GM19025 (cell line): ENCODE measurements at regions not wholly inside any gene's neighbourhood (a gene's known extent, or its start where the extent isn't known, plus 50 kb on each side); places are given as distances from the start of the nearest gene placed in this dataset.

Experiments used
- ATAC-seq: cut with Tn5 transposase; IDR thresholded peaks from one replicate; pipeline ENCODE4 v1.9.1; 2021; ENCODE audit warnings: mild to moderate bottlenecking, low read depth, moderate library complexity; ENCODE audit not compliant: unreplicated experiment

GRCh38 chr3:118354556-118354955 lies 680.1 kb downstream of the IGSF11 start:
- ATAC-seq: no peak

- ATAC-seq: no peak
These were observed 664.7 kb downstream of the IGSF11 start for GRCh38 chr3:118369892-118370491.

- no peak for ATAC-seq
These were observed 654.1 kb downstream of the IGSF11 start for GRCh38 chr3:118380576-118380975.

DNA sequence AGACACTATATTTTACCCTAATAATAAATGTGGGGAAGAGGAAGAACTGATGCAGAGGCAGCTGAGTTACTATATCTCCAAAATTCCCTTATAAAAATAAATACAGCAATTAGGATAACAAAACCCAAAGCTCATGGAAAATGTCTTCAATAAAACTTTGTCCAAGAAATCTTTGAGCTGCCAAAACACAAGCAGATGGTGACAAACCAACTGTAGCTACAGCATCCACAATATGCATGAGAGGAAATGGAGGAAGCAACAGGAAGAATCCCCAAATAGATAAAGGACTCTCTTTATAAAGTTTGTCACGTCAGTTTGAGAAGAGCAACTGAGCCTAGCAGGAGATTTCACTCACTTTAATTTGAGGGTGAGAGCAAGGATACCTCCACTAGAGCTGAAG lies 638.2 kb downstream of the IGSF11 start:
- no peak for ATAC-seq

- no peak for ATAC-seq
These were observed 634.6 kb downstream of the IGSF11 start for GRCh38 chr3:118400086-118400485.

DNA sequence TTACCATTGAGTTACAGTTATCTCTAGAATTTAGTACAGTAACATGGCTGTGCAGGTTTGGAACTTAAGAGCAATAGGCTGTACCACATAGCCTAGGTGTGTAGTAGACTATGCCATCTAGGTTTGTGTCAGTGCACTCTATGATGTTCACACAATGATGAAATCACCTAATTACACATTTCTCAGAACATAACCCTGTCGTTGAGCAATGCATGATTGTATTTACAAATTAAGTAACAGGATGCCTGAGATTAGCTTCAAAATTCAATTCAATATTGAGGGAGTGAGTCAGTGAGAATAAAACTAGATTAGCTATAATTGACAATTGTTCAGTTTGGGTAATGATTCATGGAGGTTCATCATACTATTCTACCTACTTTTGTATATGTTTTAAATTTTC lies 633.8 kb downstream of the IGSF11 start:
- ATAC-seq: no peak

- ATAC-seq: no peak
These were observed 632.8 kb downstream of the IGSF11 start for GRCh38 chr3:118401887-118402286.

- no peak for ATAC-seq
These were observed 631.7 kb downstream of the IGSF11 start for GRCh38 chr3:118402971-118403370.

- no peak for ATAC-seq
These were observed 628.1 kb downstream of the IGSF11 start for GRCh38 chr3:118406562-118406961.

DNA sequence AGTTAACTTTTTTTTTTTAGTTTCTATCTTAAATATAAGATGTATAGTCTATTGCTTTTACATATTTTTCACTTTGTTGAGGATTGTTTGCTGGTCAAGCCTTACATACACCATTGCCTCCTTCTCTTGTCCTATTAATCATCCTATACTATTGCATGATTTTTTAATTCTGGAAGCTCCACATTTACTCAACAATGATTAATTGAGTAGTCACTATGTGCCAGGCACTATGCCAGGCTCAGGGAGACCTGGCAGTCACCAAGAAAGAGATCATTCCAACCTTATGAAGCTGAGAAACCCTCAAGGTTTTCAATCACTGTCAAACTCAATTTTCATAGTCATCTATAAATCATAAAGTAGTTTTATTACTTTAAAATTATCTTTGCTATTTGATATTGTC lies 626.2 kb downstream of the IGSF11 start:
- no peak for ATAC-seq

DNA sequence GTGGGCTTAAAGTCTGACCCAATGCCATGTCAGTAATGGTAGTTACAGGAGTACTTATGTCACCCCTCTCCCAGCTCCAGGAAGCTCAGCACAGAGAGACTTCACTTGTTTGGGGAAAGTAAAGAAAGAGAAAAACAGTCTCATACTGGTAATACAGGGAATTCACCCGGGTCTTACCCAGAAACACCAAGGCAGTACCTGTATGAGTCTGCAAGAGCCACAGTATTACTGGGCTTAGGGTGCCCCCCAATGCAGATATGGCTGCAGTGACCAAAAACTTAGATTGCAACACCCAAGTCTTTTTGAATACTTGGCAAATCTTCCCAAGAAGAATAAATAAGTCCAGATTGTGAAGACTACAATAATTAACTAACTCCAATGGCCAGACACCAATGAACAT lies 622.1 kb downstream of the IGSF11 start:
- peak; percentile 86 for ATAC-seq

GRCh38 chr3:118425272-118425837 lies 609.3 kb downstream of the IGSF11 start:
- no peak for ATAC-seq

- no peak for ATAC-seq
These were observed 600.8 kb downstream of the IGSF11 start for GRCh38 chr3:118433825-118434224.

- no peak for ATAC-seq
These were observed 598.7 kb downstream of the IGSF11 start for GRCh38 chr3:118435851-118436350.

GRCh38 chr3:118436697-118437262 lies 597.9 kb downstream of the IGSF11 start:
- no peak for ATAC-seq

DNA sequence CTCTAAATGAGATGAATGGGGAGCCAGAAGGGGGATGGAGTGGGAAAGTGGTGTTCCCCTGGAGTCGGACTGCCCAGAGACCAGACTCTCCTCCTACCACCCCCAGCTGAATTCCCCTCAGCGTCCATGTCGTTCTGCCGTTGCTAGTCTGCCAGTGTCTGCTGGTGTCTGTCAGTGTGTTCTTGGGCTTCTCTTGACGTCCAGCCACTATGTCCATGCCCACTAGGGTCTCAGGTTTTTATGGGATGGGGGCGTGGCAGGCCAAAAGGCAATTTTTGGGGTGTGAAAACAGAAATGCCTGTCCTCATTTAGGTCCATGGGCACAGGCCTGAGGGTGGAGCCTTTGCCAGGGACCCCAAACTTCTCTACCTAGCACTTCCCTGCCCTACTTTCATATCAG lies 589.6 kb downstream of the IGSF11 start:
- ATAC-seq: no peak

DNA sequence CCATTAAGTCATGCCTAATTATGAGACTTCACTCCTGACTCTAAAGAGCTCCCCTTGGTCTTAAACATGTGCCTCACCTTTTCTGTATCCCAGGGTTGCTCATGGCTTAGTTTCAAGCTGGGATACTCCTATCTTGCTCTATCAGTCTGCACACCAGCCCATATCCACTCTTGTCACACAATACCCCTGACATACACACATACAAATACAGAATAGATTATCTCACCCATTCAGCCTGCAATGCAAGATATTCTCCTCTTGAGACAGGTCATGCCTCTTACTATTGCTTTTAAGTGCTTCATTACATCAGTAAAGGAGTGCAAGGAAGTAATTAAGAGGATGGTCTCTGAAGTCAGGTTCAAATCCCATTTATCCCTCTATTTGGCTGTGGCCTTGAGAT lies 587.3 kb downstream of the IGSF11 start:
- no peak for ATAC-seq

- ATAC-seq: no peak
These were observed 567.8 kb downstream of the IGSF11 start for GRCh38 chr3:118466795-118467330.

DNA sequence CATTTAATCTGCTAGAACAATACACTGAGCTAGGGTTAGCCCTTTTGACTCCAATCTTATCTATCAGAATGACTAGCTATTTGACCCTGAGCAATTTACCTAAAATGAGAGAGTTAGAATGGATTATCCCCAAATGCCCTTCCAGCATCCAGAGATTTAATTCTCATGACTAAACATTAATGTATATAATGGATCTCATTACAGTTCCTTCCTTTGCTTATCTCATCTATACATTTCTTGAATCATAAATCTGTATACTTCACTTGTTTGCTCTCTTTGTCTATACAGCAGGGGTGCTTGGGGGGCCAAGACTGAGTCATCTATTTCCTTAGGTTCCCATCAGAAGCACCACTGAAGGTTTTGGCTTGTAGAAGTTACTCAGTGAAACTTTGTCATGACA lies 565.8 kb downstream of the IGSF11 start:
- ATAC-seq: no peak

GRCh38 chr3:118472586-118472985 lies 562.1 kb downstream of the IGSF11 start:
- ATAC-seq: no peak

DNA sequence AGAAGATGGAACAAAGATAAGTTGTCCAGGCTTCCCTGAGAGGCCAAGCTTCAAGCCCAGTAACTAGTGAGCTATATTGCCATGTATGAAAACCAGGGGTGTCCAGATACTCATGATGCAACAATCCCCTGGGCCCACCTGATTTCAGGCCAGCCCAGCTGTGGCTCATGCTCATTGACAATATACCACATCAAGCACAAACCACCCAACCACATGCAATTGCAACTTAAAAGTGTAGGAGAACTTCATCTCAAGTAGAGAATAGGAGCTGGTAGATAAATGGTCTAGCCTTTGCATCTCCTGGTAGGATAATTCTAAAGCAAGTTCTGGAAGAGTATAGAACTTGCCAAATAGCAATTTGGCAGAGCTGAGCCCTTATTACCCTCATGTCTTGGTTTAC lies 561.3 kb downstream of the IGSF11 start:
- ATAC-seq: no peak
